Thyroid gland (tissue), 4 donors: ENCODE measurements at regions not wholly inside any gene's neighbourhood (a gene's known extent, or its start where the extent isn't known, plus 50 kb on each side); places are given as distances from the start of the nearest gene placed in this dataset.

Source experiments
- POLR2A ChIP-seq, 2 donors: fragments of 450-650 bp; IDR thresholded peaks; one replicate each; pipeline ENCODE4 v1.6.1; 2017; ENCODE audit warnings: antibody characterized with exemption in 2 of 2, mild to moderate bottlenecking in 2 of 2, moderate library complexity in 1 of 2
- TF ChIP-seq, protein P1 (sequence below), 6 experiments: fragments of 200-600 bp in 3 of 6; fragments of 450-650 bp in 3 of 6; sonication (generic) in 3 of 6; IDR thresholded peaks; one replicate each; pipeline ENCODE4 v1.5.1; 2016 to 2019; ENCODE audit warnings: antibody characterized with exemption in 6 of 6, mild to moderate bottlenecking in 2 of 6, inconsistent platforms in 1 of 6, moderate library complexity in 1 of 6

GRCh38 chr10:130877126-130877525 lies 434.4 kb downstream of the TCERG1L start:
- TF ChIP-seq, protein P1, sequence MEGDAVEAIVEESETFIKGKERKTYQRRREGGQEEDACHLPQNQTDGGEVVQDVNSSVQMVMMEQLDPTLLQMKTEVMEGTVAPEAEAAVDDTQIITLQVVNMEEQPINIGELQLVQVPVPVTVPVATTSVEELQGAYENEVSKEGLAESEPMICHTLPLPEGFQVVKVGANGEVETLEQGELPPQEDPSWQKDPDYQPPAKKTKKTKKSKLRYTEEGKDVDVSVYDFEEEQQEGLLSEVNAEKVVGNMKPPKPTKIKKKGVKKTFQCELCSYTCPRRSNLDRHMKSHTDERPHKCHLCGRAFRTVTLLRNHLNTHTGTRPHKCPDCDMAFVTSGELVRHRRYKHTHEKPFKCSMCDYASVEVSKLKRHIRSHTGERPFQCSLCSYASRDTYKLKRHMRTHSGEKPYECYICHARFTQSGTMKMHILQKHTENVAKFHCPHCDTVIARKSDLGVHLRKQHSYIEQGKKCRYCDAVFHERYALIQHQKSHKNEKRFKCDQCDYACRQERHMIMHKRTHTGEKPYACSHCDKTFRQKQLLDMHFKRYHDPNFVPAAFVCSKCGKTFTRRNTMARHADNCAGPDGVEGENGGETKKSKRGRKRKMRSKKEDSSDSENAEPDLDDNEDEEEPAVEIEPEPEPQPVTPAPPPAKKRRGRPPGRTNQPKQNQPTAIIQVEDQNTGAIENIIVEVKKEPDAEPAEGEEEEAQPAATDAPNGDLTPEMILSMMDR (IDR thresholded peaks at IDR 0.05): no peak
- no peak for TF ChIP-seq POLR2A (IDR thresholded peaks at IDR 0.05)
